H9 (cell line): ENCODE measurements at regions not wholly inside any gene's neighbourhood (a gene's known extent, or its start where the extent isn't known, plus 50 kb on each side); places are given as distances from the start of the nearest gene placed in this dataset.

Source experiments
- DNase-seq: peaks from one replicate; pipeline ENCODE4 v3.0.0-alpha.2; 2017
- H2AFZ ChIP-seq: one replicate; pipeline ENCODE4 v1.6.1; 2013; ENCODE audit warnings: mild to moderate bottlenecking, low read length, control low read depth, moderate library complexity
- H2AK5ac ChIP-seq: 2 replicates; pipeline ENCODE4 v1.6.1; 2013; ENCODE audit warnings: low read length, control low read depth, mixed read lengths; ENCODE audit not compliant: insufficient read length
- H2BK120ac ChIP-seq: one replicate; pipeline ENCODE4 v1.6.1; 2013; ENCODE audit warnings: low read depth, mild to moderate bottlenecking, low read length, control low read depth, inconsistent platforms; ENCODE audit not compliant: poor library complexity, severe bottlenecking
- H2BK12ac ChIP-seq: 2 replicates; pipeline ENCODE4 v1.6.1; 2013; ENCODE audit warnings: low read length, control low read depth, mixed read lengths, low read depth; ENCODE audit not compliant: insufficient read length
- H2BK15ac ChIP-seq: 2 replicates; pipeline ENCODE4 v1.6.1; 2013; ENCODE audit warnings: low read depth, low read length, control low read depth
- H2BK20ac ChIP-seq: one replicate; pipeline ENCODE4 v1.6.1; 2013; ENCODE audit warnings: low read depth, mild to moderate bottlenecking, low read length, control low read depth, inconsistent platforms; ENCODE audit not compliant: poor library complexity, severe bottlenecking
- H2BK5ac ChIP-seq: 2 replicates; pipeline ENCODE4 v1.6.1; 2013; ENCODE audit warnings: low read length, control low read depth, mixed read lengths; ENCODE audit not compliant: insufficient read length
- H3K14ac ChIP-seq: 2 replicates; pipeline ENCODE4 v1.6.1; 2013; ENCODE audit warnings: low read length, control low read depth; ENCODE audit not compliant: insufficient read depth
- H3K18ac ChIP-seq: 2 replicates; pipeline ENCODE4 v1.6.1; 2013; ENCODE audit warnings: low read depth, mild to moderate bottlenecking, mixed read lengths, low read length, control low read depth; ENCODE audit not compliant: insufficient read length
- H3K23ac ChIP-seq: 2 replicates; pipeline ENCODE4 v1.6.1; 2013; ENCODE audit warnings: low read length, control low read depth, mixed read lengths, low read depth; ENCODE audit not compliant: insufficient read length
- H3K23me2 ChIP-seq: 2 replicates; pipeline ENCODE4 v1.6.1; 2013; ENCODE audit warnings: low read depth, mild to moderate bottlenecking, mixed read lengths, low read length, control low read depth; ENCODE audit not compliant: insufficient read length, poor library complexity, severe bottlenecking
- H3K27ac ChIP-seq: 2 replicates; pipeline ENCODE4 v1.5.1; 2013; ENCODE audit warnings: low read length, control low read depth, mixed read lengths, low read depth; ENCODE audit not compliant: insufficient read length
- H3K27me3 ChIP-seq: 2 replicates; pipeline ENCODE4 v1.6.1; 2013; ENCODE audit warnings: low read length, control low read depth, inconsistent platforms; ENCODE audit not compliant: insufficient read depth
- H3K4ac ChIP-seq: 2 replicates; pipeline ENCODE4 v1.6.1; 2013; ENCODE audit warnings: low read depth, mild to moderate bottlenecking, control low read depth, inconsistent platforms, low read length, moderate library complexity
- H3K4me1 ChIP-seq: 2 replicates; pipeline ENCODE4 v1.6.1; 2013; ENCODE audit warnings: low read length, control low read depth, inconsistent platforms; ENCODE audit not compliant: insufficient read depth
- H3K4me2 ChIP-seq: 2 replicates; pipeline ENCODE4 v1.6.1; 2013; ENCODE audit warnings: low read length, control low read depth, mixed read lengths; ENCODE audit not compliant: insufficient read length, insufficient read depth
- H3K56ac ChIP-seq: 2 replicates; pipeline ENCODE4 v1.6.1; 2013; ENCODE audit warnings: low read depth, mild to moderate bottlenecking, mixed read lengths, low read length, control low read depth; ENCODE audit not compliant: insufficient read length
- H3K79me1 ChIP-seq: 2 replicates; pipeline ENCODE4 v1.6.1; 2013; ENCODE audit warnings: low read depth, mild to moderate bottlenecking, moderate library complexity, low read length, control low read depth, inconsistent platforms; ENCODE audit not compliant: insufficient read depth, poor library complexity, severe bottlenecking
- H3K79me2 ChIP-seq: 2 replicates; pipeline ENCODE4 v1.6.1; 2013; ENCODE audit warnings: low read length, control low read depth, inconsistent platforms; ENCODE audit not compliant: insufficient read depth
- H3K9ac ChIP-seq: 2 replicates; pipeline ENCODE4 v1.6.1; 2013; ENCODE audit warnings: low read length, control low read depth, mixed read lengths; ENCODE audit not compliant: insufficient read length; ENCODE audit errors: extremely low read depth
- H3K9me3 ChIP-seq: one replicate; pipeline ENCODE4 v1.6.1; 2013; ENCODE audit warnings: low read depth, low read length, inconsistent platforms; ENCODE audit not compliant: control insufficient read depth
- H3T11ph ChIP-seq: one replicate; pipeline ENCODE4 v1.6.1; 2013; ENCODE audit warnings: mild to moderate bottlenecking, low read length, control low read depth, inconsistent platforms
- H4K20me1 ChIP-seq: one replicate; pipeline ENCODE4 v1.6.1; 2013; ENCODE audit not compliant: control insufficient read depth, insufficient read length, insufficient read depth
- H4K5ac ChIP-seq: 2 replicates; pipeline ENCODE4 v1.6.1; 2013; ENCODE audit warnings: low read depth, mild to moderate bottlenecking, mixed read lengths, low read length, control low read depth; ENCODE audit not compliant: insufficient read length
- H4K8ac ChIP-seq: replicated peaks from 2 replicates; pipeline ENCODE4 v1.6.1; 2013; ENCODE audit warnings: low read length, control low read depth, mixed read lengths, low read depth; ENCODE audit not compliant: insufficient read length
- H4K91ac ChIP-seq: 2 replicates; pipeline ENCODE4 v1.6.1; 2013; ENCODE audit warnings: low read depth, mild to moderate bottlenecking, moderate library complexity, mixed read lengths, low read length, control low read depth; ENCODE audit not compliant: insufficient read length
- H3K27ac Mint-ChIP-seq, 3 experiments: 2 replicates in 2 of 3; 3 replicates in 1 of 3; pipeline ENCODE4 v1.8.0; 2020 to 2021; ENCODE audit warnings: mixed read lengths in 3 of 3, mild to moderate bottlenecking in 1 of 3, moderate library complexity in 1 of 3
- H3K27me3 Mint-ChIP-seq: 2 replicates; pipeline ENCODE4 v1.8.0; 2021; ENCODE audit warnings: low read depth, mild to moderate bottlenecking, moderate library complexity, mixed read lengths
- H3K36me3 Mint-ChIP-seq, 3 experiments: 2 replicates in 2 of 3; 3 replicates in 1 of 3; pipeline ENCODE4 v1.8.0; 2020 to 2021; ENCODE audit warnings: low read depth in 3 of 3, mixed read lengths in 3 of 3; ENCODE audit not compliant: insufficient read depth in 1 of 3
- H3K4me1 Mint-ChIP-seq, 2 experiments: 2 replicates each; pipeline ENCODE4 v1.8.0; 2020; ENCODE audit warnings: mixed read lengths in 2 of 2
- H3K4me3 Mint-ChIP-seq, 2 experiments: 2 replicates in 1 of 2; 3 replicates in 1 of 2; pipeline ENCODE4 v1.8.0; 2020 to 2021; ENCODE audit warnings: mild to moderate bottlenecking in 2 of 2, mixed read lengths in 2 of 2, moderate library complexity in 1 of 2
- H3K9me3 Mint-ChIP-seq, 2 experiments: 2 replicates in 1 of 2; 3 replicates in 1 of 2; pipeline ENCODE4 v1.8.0; 2020; ENCODE audit warnings: mild to moderate bottlenecking in 2 of 2, mixed read lengths in 2 of 2, moderate library complexity in 1 of 2
- CTCF ChIP-seq: fragments of 200-600 bp; sonication (generic); conservative IDR thresholded peaks from 3 replicates; pipeline ENCODE4 v1.8.0; 2021; ENCODE audit warnings: antibody characterized with exemption, mild to moderate bottlenecking
- WGBS: extraction: QIAGEN DNeasy Blood & Tissue Kit; methylation state at CpG from one replicate; pipeline ENCODE4 v1.1.7; 2013; ENCODE audit warnings: missing lambda C conversion rate, low lambda C conversion rate, mixed read lengths; ENCODE audit not compliant: insufficient read length; ENCODE audit errors: extremely low coverage; 5-methylcytosine and 5-hydroxymethylcytosine counted together

- H3K18ac ChIP-seq = no peak overlapping the region
- no peak overlapping the region for H2BK12ac ChIP-seq
- no peak overlapping the region for H2BK20ac ChIP-seq
- H3K4me2 ChIP-seq = no peak overlapping the region
- no CpG with 5 or more reads among the region's 3 CpGs for WGBS
- no peak overlapping the region for H3K4ac ChIP-seq
- H4K5ac ChIP-seq = no peak overlapping the region
- no peak overlapping the region for H2BK15ac ChIP-seq
- H3K9ac ChIP-seq = no peak overlapping the region
- H3K79me1 ChIP-seq = no peaks in the 10 kb centered on the region
- Mint-ChIP-seq H3K9me3 (no peaks in the 10 kb centered on the region), H3K4me3 (no peak overlapping the region), H3K27ac (no peak overlapping the region), H3K27me3 (peaks cover 18% of the 10 kb centered on the region), H3K36me3 (no peaks in the 10 kb centered on the region), H3K4me1 (peaks cover 17 to 21% of the 10 kb centered on the region in 2 experiments)
- no peaks in the 10 kb centered on the region for H3K9me3 ChIP-seq
- H3K4me1 ChIP-seq = peaks cover 3% of the 10 kb centered on the region; the same call in 1 of the 2 replicates
- no peaks in the 10 kb centered on the region for H3K27me3 ChIP-seq
- no peak overlapping the region for H3K14ac ChIP-seq
- H4K8ac ChIP-seq = no peak overlapping the region
- no peak overlapping the region for H2AK5ac ChIP-seq
- no peak overlapping the region for H4K91ac ChIP-seq
- H2AFZ ChIP-seq = no peak overlapping the region
- no peak overlapping the region for H3K27ac ChIP-seq
- no peak overlapping the region for H2BK5ac ChIP-seq
- H3K79me2 ChIP-seq = no peaks in the 10 kb centered on the region
- no peak overlapping the region for H3K23ac ChIP-seq
- H3K56ac ChIP-seq = no peak overlapping the region
- TF ChIP-seq CTCF = no peak
- peak; percentile 13 for DNase-seq
- no peaks in the 10 kb centered on the region for H4K20me1 ChIP-seq
- H3T11ph ChIP-seq = no peak overlapping the region
- H3K23me2 ChIP-seq = no peaks in the 10 kb centered on the region
- no peak overlapping the region for H2BK120ac ChIP-seq
These were observed 139.0 kb downstream of the CYLD start for GRCh38 chr16:50880926-50881325.
